ENCODE measurements at regions not wholly inside any gene's neighbourhood (a gene's known extent, or its start where the extent isn't known, plus 50 kb on each side); places are given as distances from the start of the nearest gene placed in this dataset.
"Not testable (repeated sequence)": the region's sequence is repeated elsewhere in the genome, so short reads cannot be mapped to it uniquely, and the experiment has no call there.

DNA sequence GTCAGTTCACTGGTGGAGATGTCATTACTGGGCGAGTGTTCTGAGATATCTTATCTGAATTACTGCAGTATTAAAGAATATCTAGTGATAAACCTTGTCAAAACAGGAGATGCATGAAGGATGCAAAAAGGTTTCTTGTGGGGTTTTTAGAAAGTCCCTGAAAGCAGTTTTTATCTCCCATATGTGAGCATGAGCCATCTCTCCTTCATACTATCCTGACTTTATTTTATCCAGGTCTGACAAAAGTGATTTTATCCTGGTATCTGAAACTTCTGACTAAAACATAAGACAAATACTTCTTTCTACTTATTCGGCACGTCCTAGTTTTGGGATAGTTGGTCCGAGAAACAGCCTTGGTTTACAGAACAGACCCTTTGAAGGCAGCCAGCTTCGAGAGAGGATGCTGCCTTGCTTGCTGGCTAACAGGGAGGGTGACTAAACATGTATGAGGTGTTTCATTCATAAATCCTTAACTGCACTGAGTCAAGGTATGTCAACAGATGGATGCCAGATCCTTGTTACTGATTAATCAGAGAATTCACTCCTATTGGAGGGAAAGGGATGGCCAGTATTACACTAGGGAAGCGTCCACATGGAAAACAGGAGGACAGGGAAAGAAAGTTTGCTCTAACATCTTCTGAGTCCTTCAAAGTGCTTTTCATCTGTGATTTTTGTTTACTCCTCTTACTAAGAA, 172.8 kb upstream of the FAM240B start:
- TF ChIP-seq, protein P1, sequence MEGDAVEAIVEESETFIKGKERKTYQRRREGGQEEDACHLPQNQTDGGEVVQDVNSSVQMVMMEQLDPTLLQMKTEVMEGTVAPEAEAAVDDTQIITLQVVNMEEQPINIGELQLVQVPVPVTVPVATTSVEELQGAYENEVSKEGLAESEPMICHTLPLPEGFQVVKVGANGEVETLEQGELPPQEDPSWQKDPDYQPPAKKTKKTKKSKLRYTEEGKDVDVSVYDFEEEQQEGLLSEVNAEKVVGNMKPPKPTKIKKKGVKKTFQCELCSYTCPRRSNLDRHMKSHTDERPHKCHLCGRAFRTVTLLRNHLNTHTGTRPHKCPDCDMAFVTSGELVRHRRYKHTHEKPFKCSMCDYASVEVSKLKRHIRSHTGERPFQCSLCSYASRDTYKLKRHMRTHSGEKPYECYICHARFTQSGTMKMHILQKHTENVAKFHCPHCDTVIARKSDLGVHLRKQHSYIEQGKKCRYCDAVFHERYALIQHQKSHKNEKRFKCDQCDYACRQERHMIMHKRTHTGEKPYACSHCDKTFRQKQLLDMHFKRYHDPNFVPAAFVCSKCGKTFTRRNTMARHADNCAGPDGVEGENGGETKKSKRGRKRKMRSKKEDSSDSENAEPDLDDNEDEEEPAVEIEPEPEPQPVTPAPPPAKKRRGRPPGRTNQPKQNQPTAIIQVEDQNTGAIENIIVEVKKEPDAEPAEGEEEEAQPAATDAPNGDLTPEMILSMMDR (IDR thresholded peaks at IDR 0.05): not testable (repeated sequence)
- TF ChIP-seq, protein P2, sequence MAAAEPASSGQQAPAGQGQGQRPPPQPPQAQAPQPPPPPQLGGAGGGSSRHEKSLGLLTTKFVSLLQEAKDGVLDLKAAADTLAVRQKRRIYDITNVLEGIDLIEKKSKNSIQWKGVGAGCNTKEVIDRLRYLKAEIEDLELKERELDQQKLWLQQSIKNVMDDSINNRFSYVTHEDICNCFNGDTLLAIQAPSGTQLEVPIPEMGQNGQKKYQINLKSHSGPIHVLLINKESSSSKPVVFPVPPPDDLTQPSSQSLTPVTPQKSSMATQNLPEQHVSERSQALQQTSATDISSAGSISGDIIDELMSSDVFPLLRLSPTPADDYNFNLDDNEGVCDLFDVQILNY (CRISPR knock-in tag; IDR thresholded peaks at IDR 0.05): not testable (repeated sequence)
- not testable (repeated sequence) for TF ChIP-seq ETV6 (CRISPR knock-in tag; IDR thresholded peaks at IDR 0.05); TCF7 (CRISPR knock-in tag; IDR thresholded peaks at IDR 0.05; ENCODE audit: low read depth)
- TF ChIP-seq, protein P3, sequence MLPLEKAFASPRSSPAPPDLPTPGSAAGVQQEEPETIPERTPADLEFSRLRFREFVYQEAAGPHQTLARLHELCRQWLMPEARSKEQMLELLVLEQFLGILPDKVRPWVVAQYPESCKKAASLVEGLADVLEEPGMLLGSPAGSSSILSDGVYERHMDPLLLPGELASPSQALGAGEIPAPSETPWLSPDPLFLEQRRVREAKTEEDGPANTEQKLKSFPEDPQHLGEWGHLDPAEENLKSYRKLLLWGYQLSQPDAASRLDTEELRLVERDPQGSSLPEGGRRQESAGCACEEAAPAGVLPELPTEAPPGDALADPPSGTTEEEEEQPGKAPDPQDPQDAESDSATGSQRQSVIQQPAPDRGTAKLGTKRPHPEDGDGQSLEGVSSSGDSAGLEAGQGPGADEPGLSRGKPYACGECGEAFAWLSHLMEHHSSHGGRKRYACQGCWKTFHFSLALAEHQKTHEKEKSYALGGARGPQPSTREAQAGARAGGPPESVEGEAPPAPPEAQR (CRISPR knock-in tag; IDR thresholded peaks at IDR 0.05): not testable (repeated sequence)

All from WTC11 (cell line).